ENCODE measurements at regions not wholly inside any gene's neighbourhood (a gene's known extent, or its start where the extent isn't known, plus 50 kb on each side); places are given as distances from the start of the nearest gene placed in this dataset.

GRCh38 chr5:2921651-2922050, 170.2 kb upstream of the IRX2 start:
- no peak for TF ChIP-seq EZH2 (IDR thresholded peaks at IDR 0.05; ENCODE audit: insufficient read depth, poor library complexity, severe bottlenecking)
- TF ChIP-seq EZH2phosphoT487 (IDR thresholded peaks at IDR 0.05; ENCODE audit: insufficient read depth, low read depth) = no peak
- Histone ChIP-seq H3K4me1 (ENCODE audit: insufficient read depth) (no peaks in the 10 kb centered on the region), H3K79me2 (ENCODE audit: insufficient read depth) (no peaks in the 10 kb centered on the region), H3K9me2 (ENCODE audit: insufficient read depth) (no peaks in the 10 kb centered on the region), H3K36me3 (ENCODE audit: low read depth) (no peaks in the 10 kb centered on the region), H3K4me3 (no peak overlapping the region), H3K9me3 (ENCODE audit: low read depth) (no peaks in the 10 kb centered on the region), H3F3A (ENCODE audit: insufficient read depth) (no peaks in the 10 kb centered on the region), H4K20me1 (ENCODE audit: insufficient read depth) (no peaks in the 10 kb centered on the region), H3K4me2 (ENCODE audit: unreplicated experiment) (no peak overlapping the region), H2AFZ (no peak overlapping the region), H3K27me3 (replicated peaks; ENCODE audit: insufficient read depth) (no peaks in the 10 kb centered on the region), H3K27ac (no peak overlapping the region), H3K9ac (no peak overlapping the region)
- 45 to 60% methylated on average over 8 to 9 of the region's 9 CpGs for WGBS, 2 experiments (ENCODE audit: low coverage in 1 of 2, low lambda C conversion rate in 2 of 2, missing lambda C conversion rate in 2 of 2)
- DNase-seq = no peak
- in situ Hi-C loops (cut with MboI) = no loop called here

- no peak overlapping the region for H3K4me3 ChIP-seq
- no peak for DNase-seq
- H3K4me2 ChIP-seq (ENCODE audit: unreplicated experiment) = no peak overlapping the region
- WGBS, 2 experiments (ENCODE audit: low coverage in 1 of 2, low lambda C conversion rate in 2 of 2, missing lambda C conversion rate in 2 of 2) = 14 to 22% methylated on average over 5 of the region's 5 CpGs
- no peaks in the 10 kb centered on the region for H3F3A ChIP-seq (ENCODE audit: insufficient read depth)
- H4K20me1 ChIP-seq (ENCODE audit: insufficient read depth) = no peaks in the 10 kb centered on the region
- H3K36me3 ChIP-seq (ENCODE audit: low read depth) = no peaks in the 10 kb centered on the region
- no peak overlapping the region for H3K27ac ChIP-seq
- H3K27me3 ChIP-seq (replicated peaks; ENCODE audit: insufficient read depth) = no peaks in the 10 kb centered on the region
- H3K9me3 ChIP-seq (ENCODE audit: low read depth) = no peaks in the 10 kb centered on the region
- no peaks in the 10 kb centered on the region for H3K9me2 ChIP-seq (ENCODE audit: insufficient read depth)
- no peaks in the 10 kb centered on the region for H3K4me1 ChIP-seq (ENCODE audit: insufficient read depth)
- TF ChIP-seq EZH2phosphoT487 (IDR thresholded peaks at IDR 0.05; ENCODE audit: insufficient read depth, low read depth) (no peak), EZH2 (IDR thresholded peaks at IDR 0.05; ENCODE audit: insufficient read depth, poor library complexity, severe bottlenecking) (no peak)
- in situ Hi-C loops (cut with MboI) = no loop called here
- H3K9ac ChIP-seq = no peak overlapping the region
- no peaks in the 10 kb centered on the region for H3K79me2 ChIP-seq (ENCODE audit: insufficient read depth)
- H2AFZ ChIP-seq = no peak overlapping the region
These were observed 169.7 kb upstream of the IRX2 start for GRCh38 chr5:2921176-2921575.

- no peak for TF ChIP-seq EZH2phosphoT487 (IDR thresholded peaks at IDR 0.05; ENCODE audit: insufficient read depth, low read depth)
- TF ChIP-seq EZH2 (IDR thresholded peaks at IDR 0.05; ENCODE audit: insufficient read depth, poor library complexity, severe bottlenecking) = no peak
- H2AFZ ChIP-seq = no peak overlapping the region
- H3K36me3 ChIP-seq (ENCODE audit: low read depth) = no peaks in the 10 kb centered on the region
- no peak overlapping the region for H3K4me2 ChIP-seq (ENCODE audit: unreplicated experiment)
- no peak overlapping the region for H3K27ac ChIP-seq
- H3K4me3 ChIP-seq = no peak overlapping the region
- H3K9me2 ChIP-seq (ENCODE audit: insufficient read depth) = no peaks in the 10 kb centered on the region
- H3K27me3 ChIP-seq (replicated peaks; ENCODE audit: insufficient read depth) = no peaks in the 10 kb centered on the region
- WGBS, 2 experiments (ENCODE audit: low coverage in 1 of 2, low lambda C conversion rate in 2 of 2, missing lambda C conversion rate in 2 of 2) = 26 to 52% methylated on average over 5 of the region's 5 CpGs
- DNase-seq = no peak
- in situ Hi-C loops (cut with MboI) = no loop called here
- no peaks in the 10 kb centered on the region for H3K4me1 ChIP-seq (ENCODE audit: insufficient read depth)
- H3F3A ChIP-seq (ENCODE audit: insufficient read depth) = no peaks in the 10 kb centered on the region
- H3K9ac ChIP-seq = no peak overlapping the region
- H3K79me2 ChIP-seq (ENCODE audit: insufficient read depth) = no peaks in the 10 kb centered on the region
- H3K9me3 ChIP-seq (ENCODE audit: low read depth) = no peaks in the 10 kb centered on the region
- H4K20me1 ChIP-seq (ENCODE audit: insufficient read depth) = no peaks in the 10 kb centered on the region
These were observed 168.8 kb upstream of the IRX2 start for GRCh38 chr5:2920312-2920711.

GRCh38 chr5:2919310-2920018, 168.0 kb upstream of the IRX2 start:
- WGBS, 2 experiments (ENCODE audit: low coverage in 1 of 2, low lambda C conversion rate in 2 of 2, missing lambda C conversion rate in 2 of 2) = 27 to 47% methylated on average over 11 of the region's 11 CpGs
- TF ChIP-seq EZH2 (IDR thresholded peaks at IDR 0.05; ENCODE audit: insufficient read depth, poor library complexity, severe bottlenecking) = no peak
- no peak for TF ChIP-seq EZH2phosphoT487 (IDR thresholded peaks at IDR 0.05; ENCODE audit: insufficient read depth, low read depth)
- Histone ChIP-seq H3K9ac (no peak overlapping the region), H3K27ac (no peak overlapping the region), H3K79me2 (ENCODE audit: insufficient read depth) (no peaks in the 10 kb centered on the region), H3K4me1 (ENCODE audit: insufficient read depth) (no peaks in the 10 kb centered on the region), H3K36me3 (ENCODE audit: low read depth) (no peaks in the 10 kb centered on the region), H3K4me2 (ENCODE audit: unreplicated experiment) (no peak overlapping the region), H3K9me3 (ENCODE audit: low read depth) (no peaks in the 10 kb centered on the region), H2AFZ (no peak overlapping the region), H3K4me3 (no peak overlapping the region), H3K9me2 (ENCODE audit: insufficient read depth) (no peaks in the 10 kb centered on the region), H3F3A (ENCODE audit: insufficient read depth) (no peaks in the 10 kb centered on the region), H4K20me1 (ENCODE audit: insufficient read depth) (no peaks in the 10 kb centered on the region), H3K27me3 (replicated peaks; ENCODE audit: insufficient read depth) (no peaks in the 10 kb centered on the region)
- in situ Hi-C loops (cut with MboI) = no loop called here
- no peak for DNase-seq

Measured in GM23248 (cell line).